T-cell (primary cell): ENCODE measurements at regions not wholly inside any gene's neighbourhood (a gene's known extent, or its start where the extent isn't known, plus 50 kb on each side); places are given as distances from the start of the nearest gene placed in this dataset.

Experiments
- ATAC-seq, 4 experiments: fragments of 200-7000 bp in 3 of 4; fragments of 150-1000 bp in 1 of 4; cut with Tn5 transposase; replicated peaks in 1 of 4; 1 replicate in 3 of 4; 2 replicates in 1 of 4; pipeline ENCODE4 v1.10.0; 2021; ENCODE audit warnings: moderate library complexity in 3 of 4, mild to moderate bottlenecking in 2 of 4, moderate number of reproducible peaks in 1 of 4
- CTCF ChIA-PET, 2 donors: fragments of 300-600 bp; sonication (Branson Sonifier 250); formaldehyde crosslinking; loops; one replicate each; lab custom pipeline; 2022; ENCODE audit warnings: antibody characterized with exemption in 2 of 2; lab: Charles Lee
- POLR2A ChIA-PET, 2 donors: fragments of 300-600 bp; sonication (Branson Sonifier 250); formaldehyde crosslinking; loops; one replicate each; lab custom pipeline; 2022; ENCODE audit warnings: antibody characterized with exemption in 2 of 2; lab: Charles Lee
- DNase-seq, 35 experiments: peaks; one replicate each; pipeline versions ENCODE4 v3.0.0 to v3.0.0-alpha.2; 2013 to 2023
- H3K27ac ChIP-seq: one replicate; pipeline ENCODE4 v1.5.1; 2013; ENCODE audit warnings: low read length
- H3K27me3 ChIP-seq, 2 experiments: replicated peaks in 1 of 2; 1 replicate in 1 of 2; 2 replicates in 1 of 2; pipeline versions ENCODE4 v1.6.1 to v1.7.0; 2013; ENCODE audit warnings: low read length in 1 of 2, mixed read lengths in 1 of 2; ENCODE audit not compliant: control insufficient read depth in 2 of 2, insufficient read depth in 2 of 2; ENCODE audit errors: extremely low read depth in 1 of 2
- H3K36me3 ChIP-seq, 2 donors: 1 replicate in 1 of 2; 2 replicates in 1 of 2; pipeline versions ENCODE4 v1.6.1 to v1.7.0; 2013; ENCODE audit warnings: low read length in 1 of 2; ENCODE audit not compliant: control insufficient read depth in 2 of 2, insufficient read depth in 1 of 2; ENCODE audit errors: extremely low read depth in 1 of 2
- H3K4me1 ChIP-seq, 2 experiments: 1 replicate in 1 of 2; 2 replicates in 1 of 2; pipeline versions ENCODE4 v1.6.1 to v1.7.0; 2013; ENCODE audit warnings: low read length in 2 of 2, mixed read lengths in 1 of 2; ENCODE audit not compliant: insufficient read depth in 2 of 2, control insufficient read depth in 1 of 2; ENCODE audit errors: extremely low read depth in 1 of 2
- H3K4me3 ChIP-seq, 2 donors: 1 replicate in 1 of 2; 2 replicates in 1 of 2; pipeline versions ENCODE4 v1.5.1 to v1.7.0; 2013; ENCODE audit warnings: mild to moderate bottlenecking in 2 of 2, low read length in 1 of 2, moderate library complexity in 1 of 2; ENCODE audit not compliant: control insufficient read depth in 1 of 2; ENCODE audit errors: extremely low read depth in 1 of 2
- H3K9me3 ChIP-seq: 2 replicates; pipeline ENCODE4 v1.7.0; 2013
- H3K27ac Mint-ChIP-seq, 2 donors: one replicate each; pipeline ENCODE4 v1.8.0; 2020 to 2021; ENCODE audit warnings: mild to moderate bottlenecking in 2 of 2, mixed read lengths in 2 of 2
- H3K27me3 Mint-ChIP-seq, 2 donors: one replicate each; pipeline ENCODE4 v1.8.0; 2021 to 2022; ENCODE audit warnings: mixed read lengths in 2 of 2
- H3K36me3 Mint-ChIP-seq: one replicate; pipeline ENCODE4 v1.8.0; 2021; ENCODE audit warnings: mixed read lengths
- H3K4me1 Mint-ChIP-seq, 3 donors: one replicate each; pipeline ENCODE4 v1.8.0; 2020 to 2022; ENCODE audit warnings: mixed read lengths in 3 of 3, mild to moderate bottlenecking in 1 of 3
- H3K4me3 Mint-ChIP-seq, 3 donors: one replicate each; pipeline ENCODE4 v1.8.0; 2020 to 2022; ENCODE audit warnings: mild to moderate bottlenecking in 3 of 3, mixed read lengths in 3 of 3, moderate library complexity in 3 of 3
- H3K9me3 Mint-ChIP-seq, 3 donors: one replicate each; pipeline ENCODE4 v1.8.0; 2020 to 2022; ENCODE audit warnings: mixed read lengths in 3 of 3
- WGBS: methylation state at CpG from one replicate; pipeline ENCODE4 v1.1.5; 2013; ENCODE audit warnings: missing lambda C conversion rate; ENCODE audit not compliant: insufficient coverage; 5-methylcytosine and 5-hydroxymethylcytosine counted together

- ATAC-seq, result peak; percentile 85 to 88 (median 86)
- H3K36me3 Mint-ChIP-seq, result no peaks in the 10 kb centered on the region
- peak overlapping the region; percentile 92 to 96 for H3K27ac Mint-ChIP-seq
Measured at GRCh38 chr6:33904050-33904746, 100.4 kb upstream of the MLN start.

GRCh38 chr6:33903579-33903978 is 99.8 kb upstream of the MLN start:
- peak overlapping the region; percentile 82 for H3K27ac ChIP-seq
- CTCF ChIA-PET, result no interaction called here
- POLR2A ChIA-PET, result interaction anchor here in 1 of 2 donors (0.6 kb wide), 1 partner anchor 98 kb away, joined by 3 read pairs; no protein-coding TSS in a partner anchor
- H3K4me3 ChIP-seq, result peak overlapping the region in 1 of 2 donors; percentile 28
- ATAC-seq (no peak), DNase-seq (no peak)
- H3K9me3 Mint-ChIP-seq, result no peaks in the 10 kb centered on the region
- H3K9me3 ChIP-seq, result no peaks in the 10 kb centered on the region
- H3K4me3 Mint-ChIP-seq, result peak overlapping the region; percentile 22 to 68 (median 45)
- 96% methylated on average over 2 of the region's 5 CpGs for WGBS
- no peaks in the 10 kb centered on the region for H3K36me3 ChIP-seq
- no peaks in the 10 kb centered on the region for H3K36me3 Mint-ChIP-seq
- peaks cover 0 to 2% of the 10 kb centered on the region in 2 experiments for H3K27me3 ChIP-seq
- peaks cover 37 to 61% of the 10 kb centered on the region in 2 experiments for H3K4me1 ChIP-seq
- peak overlapping the region; percentile 92 to 96 for H3K27ac Mint-ChIP-seq
- H3K4me1 Mint-ChIP-seq, result peaks cover 69 to 85% (median 77%) of the 10 kb centered on the region in 3 donors
- H3K27me3 Mint-ChIP-seq, result no peaks in the 10 kb centered on the region

More at GRCh38 chr6:33904050-33904746, 100.4 kb upstream of the MLN start:
- peak overlapping the region; percentile 42 to 68 (median 45) for H3K4me3 Mint-ChIP-seq
- H3K36me3 ChIP-seq, result no peaks in the 10 kb centered on the region
- ChIA-PET CTCF (interaction anchor here in 1 of 2 donors (1.2 to 1.8 kb wide), 2 partner anchors 11 to 12 kb away, joined by 3 to 7 read pairs; no protein-coding TSS in a partner anchor), POLR2A (interaction anchor here (0.5 to 0.9 kb wide), 4 partner anchors 10 to 521 kb away, joined by 3 to 6 read pairs (median 4); no protein-coding TSS in a partner anchor)
- peaks cover 71 to 90% (median 81%) of the 10 kb centered on the region in 3 donors for H3K4me1 Mint-ChIP-seq
- no peaks in the 10 kb centered on the region for H3K9me3 ChIP-seq
- no peaks in the 10 kb centered on the region for H3K9me3 Mint-ChIP-seq
- peaks cover 37 to 67% of the 10 kb centered on the region in 2 experiments for H3K4me1 ChIP-seq
- no peaks in the 10 kb centered on the region for H3K27me3 Mint-ChIP-seq
- 25% methylated on average over 7 of the region's 14 CpGs for WGBS
- peak; percentile 40 to 86 (median 69) for DNase-seq
- H3K27me3 ChIP-seq, result no peaks in the 10 kb centered on the region
- H3K27ac ChIP-seq, result peak overlapping the region; percentile 82
- H3K4me3 ChIP-seq, result peak overlapping the region in 1 of 2 donors; percentile 28

GRCh38 chr6:33902457-33902853 is 98.7 kb upstream of the MLN start:
- peaks cover 0 to 9% of the 10 kb centered on the region in 2 experiments for H3K27me3 ChIP-seq
- Mint-ChIP-seq H3K4me1 (peaks cover 63 to 75% (median 73%) of the 10 kb centered on the region in 3 donors), H3K27ac (peak overlapping the region; percentile 35 to 96), H3K36me3 (no peaks in the 10 kb centered on the region), H3K4me3 (peak overlapping the region in 1 of 3 donors; percentile 68), H3K9me3 (no peaks in the 10 kb centered on the region), H3K27me3 (no peaks in the 10 kb centered on the region)
- peaks cover 35 to 55% of the 10 kb centered on the region in 2 experiments for H3K4me1 ChIP-seq
- H3K9me3 ChIP-seq, result no peaks in the 10 kb centered on the region
- DNase-seq (no peak), ATAC-seq (no peak)
- WGBS, result 85% methylated on average over 2 of the region's 3 CpGs
- H3K36me3 ChIP-seq, result no peaks in the 10 kb centered on the region
- H3K4me3 ChIP-seq, result no peak overlapping the region
- H3K27ac ChIP-seq, result no peak overlapping the region
- CTCF ChIA-PET, result no interaction called here
- POLR2A ChIA-PET, result no interaction called here

GRCh38 chr6:33901822-33902456 is 98.1 kb upstream of the MLN start:
- Histone ChIP-seq H3K27ac (no peak overlapping the region), H3K9me3 (no peaks in the 10 kb centered on the region), H3K4me3 (no peak overlapping the region), H3K27me3 (peaks cover 0 to 10% of the 10 kb centered on the region in 2 experiments), H3K4me1 (peaks cover 34 to 54% of the 10 kb centered on the region in 2 experiments), H3K36me3 (no peaks in the 10 kb centered on the region)
- Mint-ChIP-seq H3K4me1 (peaks cover 61 to 75% (median 73%) of the 10 kb centered on the region in 3 donors), H3K9me3 (no peaks in the 10 kb centered on the region), H3K4me3 (peak overlapping the region in 1 of 3 donors; percentile 68), H3K27ac (peak overlapping the region in 1 of 2 donors; percentile 53), H3K27me3 (no peaks in the 10 kb centered on the region), H3K36me3 (no peaks in the 10 kb centered on the region)
- 95% methylated on average over 4 of the region's 5 CpGs for WGBS
- ChIA-PET POLR2A (no interaction called here), CTCF (interaction anchor here in 1 of 2 donors (0.5 to 0.7 kb wide), 2 partner anchors 28 to 106 kb away, joined by 3 read pairs; no protein-coding TSS in a partner anchor)
- DNase-seq (no peak), ATAC-seq (no peak)

GRCh38 chr6:33898771-33899170 is 95.0 kb upstream of the MLN start:
- Mint-ChIP-seq H3K27ac (no peak overlapping the region), H3K9me3 (no peaks in the 10 kb centered on the region), H3K4me1 (peaks cover 51 to 70% (median 64%) of the 10 kb centered on the region in 3 donors), H3K27me3 (no peaks in the 10 kb centered on the region), H3K4me3 (no peak overlapping the region), H3K36me3 (no peaks in the 10 kb centered on the region)
- Histone ChIP-seq H3K9me3 (no peaks in the 10 kb centered on the region), H3K27ac (no peak overlapping the region), H3K4me3 (no peak overlapping the region), H3K36me3 (no peaks in the 10 kb centered on the region), H3K27me3 (peaks cover 0 to 30% of the 10 kb centered on the region in 2 experiments), H3K4me1 (peaks cover 25 to 44% of the 10 kb centered on the region in 2 experiments)
- WGBS, result 70% methylated on average over 3 of the region's 3 CpGs
- ATAC-seq, result no peak
- POLR2A ChIA-PET, result no interaction called here
- DNase-seq, result no peak
- CTCF ChIA-PET, result no interaction called here

GRCh38 chr6:33897189-33897780 is 93.5 kb upstream of the MLN start:
- H3K27me3 Mint-ChIP-seq, result peaks cover 0 to 2% of the 10 kb centered on the region in 2 donors
- no peak for ATAC-seq
- peaks cover 36 to 60% (median 49%) of the 10 kb centered on the region in 3 donors for H3K4me1 Mint-ChIP-seq
- H3K27ac ChIP-seq, result no peak overlapping the region
- H3K4me3 Mint-ChIP-seq, result no peak overlapping the region
- no peaks in the 10 kb centered on the region for H3K9me3 Mint-ChIP-seq
- no peak overlapping the region for H3K4me3 ChIP-seq
- POLR2A ChIA-PET, result no interaction called here
- peaks cover 20 to 31% of the 10 kb centered on the region in 2 experiments for H3K4me1 ChIP-seq
- 100% methylated on average over 1 of the region's 2 CpGs for WGBS
- no peaks in the 10 kb centered on the region for H3K36me3 ChIP-seq
- no peaks in the 10 kb centered on the region for H3K9me3 ChIP-seq
- no peak overlapping the region for H3K27ac Mint-ChIP-seq
- DNase-seq, result no peak
- H3K36me3 Mint-ChIP-seq, result no peaks in the 10 kb centered on the region
- CTCF ChIA-PET, result interaction anchor here in 1 of 2 donors (0.6 kb wide), 2 partner anchors 421 to 872 kb away, joined by 3 read pairs; no protein-coding TSS in a partner anchor
- H3K27me3 ChIP-seq, result peaks cover 0 to 32% of the 10 kb centered on the region in 2 experiments
